Esophagus squamous epithelium (tissue), 5 donors: ENCODE measurements at regions not wholly inside any gene's neighbourhood (a gene's known extent, or its start where the extent isn't known, plus 50 kb on each side); places are given as distances from the start of the nearest gene placed in this dataset.

Experiments used
- DNase-seq: peaks from one replicate; lab custom pipeline; 2025; lab: John Stamatoyannopoulos, UW
- H3K27ac ChIP-seq, 4 donors: fragments of 200-600 bp; sonication (generic); one replicate each; pipeline ENCODE4 v1.5.1; 2016 to 2019; ENCODE audit warnings: mild to moderate bottlenecking in 1 of 4
- H3K27me3 ChIP-seq, 4 donors: fragments of 200-600 bp; sonication (generic); 1 replicate in 3 of 4; 2 replicates in 1 of 4; pipeline versions ENCODE4 v1.5.1 to v1.6.0; 2017 to 2021; ENCODE audit warnings: antibody characterized with exemption in 1 of 4
- H3K36me3 ChIP-seq, 3 donors: fragments of 200-600 bp; sonication (generic); one replicate each; pipeline ENCODE4 v1.5.1; 2016 to 2019
- H3K4me1 ChIP-seq, 3 donors: fragments of 200-600 bp; sonication (generic); one replicate each; pipeline ENCODE4 v1.5.1; 2017 to 2019
- H3K4me3 ChIP-seq, 4 donors: fragments of 200-600 bp; sonication (generic); 1 replicate in 3 of 4; 2 replicates in 1 of 4; pipeline ENCODE4 v1.5.1; 2016 to 2019; ENCODE audit warnings: mild to moderate bottlenecking in 2 of 4, moderate library complexity in 1 of 4
- H3K9me3 ChIP-seq, 3 donors: fragments of 200-600 bp; sonication (generic); one replicate each; pipeline ENCODE4 v1.5.1; 2016 to 2019
- CTCF ChIP-seq, 6 experiments: fragments of 450-650 bp in 4 of 6; fragments of 200-600 bp in 2 of 6; sonication (generic) in 2 of 6; IDR thresholded peaks; one replicate each; pipeline ENCODE4 v1.5.1; 2016 to 2019; ENCODE audit warnings: antibody characterized with exemption in 6 of 6, mild to moderate bottlenecking in 4 of 6, moderate library complexity in 4 of 6
- POLR2A ChIP-seq, 4 donors: fragments of 450-650 bp; IDR thresholded peaks; one replicate each; pipeline ENCODE4 v1.6.1; 2017; ENCODE audit warnings: antibody characterized with exemption in 4 of 4, mild to moderate bottlenecking in 4 of 4, moderate library complexity in 3 of 4
- WGBS, 2 donors: methylation state at CpG; one replicate each; pipeline ENCODE4 v1.1.5; 2018; 5-methylcytosine and 5-hydroxymethylcytosine counted together
- intact Hi-C: fragments of 100-400 bp; cut with DNase I; formaldehyde crosslinking; loops from one replicate; pipeline ENCODE4 v1.15.0; 2022
- donor health status: DM: yes; HTN: yes; CAD: no.

GRCh38 chr4:187357821-187358220 is 634.2 kb upstream of the FAT1 start:
- Histone ChIP-seq H3K9me3 (no peaks in the 10 kb centered on the region), H3K27me3 (no peaks in the 10 kb centered on the region), H3K4me3 (no peak overlapping the region), H3K36me3 (no peaks in the 10 kb centered on the region), H3K4me1 (no peaks in the 10 kb centered on the region), H3K27ac (no peak overlapping the region)
- WGBS, 2 donors, result 82 to 84% methylated on average over 4 of the region's 4 CpGs
- TF ChIP-seq POLR2A (IDR thresholded peaks at IDR 0.05) (no peak), CTCF (IDR thresholded peaks at IDR 0.05) (no peak)
- intact Hi-C loops, result no loop called here
- no peak for DNase-seq

- Histone ChIP-seq H3K27ac (no peak overlapping the region), H3K36me3 (no peaks in the 10 kb centered on the region), H3K4me3 (no peak overlapping the region), H3K4me1 (no peaks in the 10 kb centered on the region), H3K27me3 (no peaks in the 10 kb centered on the region), H3K9me3 (no peaks in the 10 kb centered on the region)
- 88% methylated on average over 15 to 28 of the region's 31 CpGs for WGBS, 2 donors
- intact Hi-C loops, result no loop called here
- DNase-seq, result no peak
- no peak for TF ChIP-seq POLR2A (IDR thresholded peaks at IDR 0.05)
- no peak for TF ChIP-seq CTCF (IDR thresholded peaks at IDR 0.05)
Measured at GRCh38 chr4:187362937-187363857, 632.4 kb upstream of the ZFP42 start.

GRCh38 chr4:187364401-187364800 is 631.2 kb upstream of the ZFP42 start:
- no peaks in the 10 kb centered on the region for H3K9me3 ChIP-seq
- no peak overlapping the region for H3K27ac ChIP-seq
- no peaks in the 10 kb centered on the region for H3K36me3 ChIP-seq
- intact Hi-C loops, result no loop called here
- H3K27me3 ChIP-seq, result no peaks in the 10 kb centered on the region
- TF ChIP-seq CTCF (IDR thresholded peaks at IDR 0.05), result no peak
- TF ChIP-seq POLR2A (IDR thresholded peaks at IDR 0.05), result no peak
- DNase-seq, result no peak
- whole genome bisulfite sequencing, 2 donors, result 75 to 87% methylated on average over 7 of the region's 7 CpGs
- no peaks in the 10 kb centered on the region for H3K4me1 ChIP-seq
- H3K4me3 ChIP-seq, result no peak overlapping the region

- Histone ChIP-seq H3K9me3 (no peaks in the 10 kb centered on the region), H3K36me3 (no peaks in the 10 kb centered on the region), H3K27me3 (no peaks in the 10 kb centered on the region), H3K4me3 (no peak overlapping the region), H3K27ac (no peak overlapping the region), H3K4me1 (no peaks in the 10 kb centered on the region)
- TF ChIP-seq CTCF (IDR thresholded peaks at IDR 0.05) (no peak), POLR2A (IDR thresholded peaks at IDR 0.05) (no peak)
- DNase-seq, result no peak
- WGBS, 2 donors, result 87 to 90% methylated on average over 7 of the region's 7 CpGs
- intact Hi-C loops, result no loop called here
Measured at GRCh38 chr4:187364851-187365250, 630.7 kb upstream of the ZFP42 start.

- Histone ChIP-seq H3K27ac (no peak overlapping the region), H3K36me3 (no peaks in the 10 kb centered on the region), H3K27me3 (no peaks in the 10 kb centered on the region), H3K4me3 (no peak overlapping the region), H3K4me1 (no peaks in the 10 kb centered on the region), H3K9me3 (no peaks in the 10 kb centered on the region)
- TF ChIP-seq POLR2A (IDR thresholded peaks at IDR 0.05) (no peak), CTCF (IDR thresholded peaks at IDR 0.05) (no peak)
- intact Hi-C loops, result no loop called here
- 83% methylated on average over 3 of the region's 3 CpGs for WGBS, 2 donors
- no peak for DNase-seq
Measured at GRCh38 chr4:187366530-187366929, 629.0 kb upstream of the ZFP42 start.
